DMS79 (cell line): ENCODE measurements at regions not wholly inside any gene's neighbourhood (a gene's known extent, or its start where the extent isn't known, plus 50 kb on each side); places are given as distances from the start of the nearest gene placed in this dataset.

Source experiments
- DNase-seq: peaks from one replicate; lab custom pipeline; 2025; lab: John Stamatoyannopoulos, UW

GRCh38 chr4:169810325-169811323 lies 52.9 kb upstream of the HPF1 start:
- DNase-seq = peak; percentile 8

GRCh38 chr4:169807934-169808509 lies 50.3 kb upstream of the HPF1 start:
- no peak for DNase-seq
